Ectodermal cell (in vitro differentiated cells): ENCODE measurements at regions not wholly inside any gene's neighbourhood (a gene's known extent, or its start where the extent isn't known, plus 50 kb on each side); places are given as distances from the start of the nearest gene placed in this dataset.

Experiments
- H3K27ac ChIP-seq: 2 replicates; pipeline ENCODE4 v1.7.0; 2013; ENCODE audit warnings: mild to moderate bottlenecking, low read depth, low read length; ENCODE audit not compliant: insufficient read depth, poor library complexity, severe bottlenecking
- H3K27me3 ChIP-seq: 2 replicates; pipeline ENCODE4 v1.7.0; 2013; ENCODE audit warnings: mild to moderate bottlenecking, low read length; ENCODE audit not compliant: insufficient read depth, control insufficient read depth, poor library complexity, severe bottlenecking
- H3K36me3 ChIP-seq: one replicate; pipeline ENCODE4 v1.7.0; 2013; ENCODE audit warnings: low read length; ENCODE audit not compliant: control insufficient read depth, insufficient read depth
- H3K4me1 ChIP-seq: one replicate; pipeline ENCODE4 v1.7.0; 2013; ENCODE audit warnings: low read length; ENCODE audit not compliant: control insufficient read depth, insufficient read depth
- H3K4me3 ChIP-seq: 2 replicates; pipeline ENCODE4 v1.7.0; 2013; ENCODE audit warnings: low read depth, low read length, control low read depth; ENCODE audit not compliant: insufficient read depth
- H3K9me3 ChIP-seq: 2 replicates; pipeline ENCODE4 v1.7.0; 2013; ENCODE audit warnings: mild to moderate bottlenecking, low read length, moderate library complexity; ENCODE audit not compliant: control insufficient read depth
- WGBS, 2 experiments: methylation state at CpG; one replicate each; pipeline ENCODE4 v1.1.7; 2013; ENCODE audit warnings: missing lambda C conversion rate in 2 of 2; 5-methylcytosine and 5-hydroxymethylcytosine counted together

GRCh38 chrX:4905576-4905975 is 1192.1 kb upstream of the PRKX start:
- no peaks in the 10 kb centered on the region for H3K36me3 ChIP-seq
- H3K9me3 ChIP-seq = no peaks in the 10 kb centered on the region
- WGBS, 2 experiments = 97 to 100% methylated on average over 5 of the region's 6 CpGs
- H3K4me3 ChIP-seq = no peak overlapping the region
- H3K4me1 ChIP-seq = no peaks in the 10 kb centered on the region
- no peaks in the 10 kb centered on the region for H3K27me3 ChIP-seq
- H3K27ac ChIP-seq = no peak overlapping the region

GRCh38 chrX:4881277-4881676 is 1167.8 kb upstream of the PRKX start:
- H3K4me1 ChIP-seq = no peaks in the 10 kb centered on the region
- no peaks in the 10 kb centered on the region for H3K9me3 ChIP-seq
- no peaks in the 10 kb centered on the region for H3K36me3 ChIP-seq
- WGBS, 2 experiments = 96 to 100% methylated on average over 2 of the region's 2 CpGs
- no peak overlapping the region for H3K27ac ChIP-seq
- H3K27me3 ChIP-seq = no peaks in the 10 kb centered on the region
- H3K4me3 ChIP-seq = no peak overlapping the region

DNA sequence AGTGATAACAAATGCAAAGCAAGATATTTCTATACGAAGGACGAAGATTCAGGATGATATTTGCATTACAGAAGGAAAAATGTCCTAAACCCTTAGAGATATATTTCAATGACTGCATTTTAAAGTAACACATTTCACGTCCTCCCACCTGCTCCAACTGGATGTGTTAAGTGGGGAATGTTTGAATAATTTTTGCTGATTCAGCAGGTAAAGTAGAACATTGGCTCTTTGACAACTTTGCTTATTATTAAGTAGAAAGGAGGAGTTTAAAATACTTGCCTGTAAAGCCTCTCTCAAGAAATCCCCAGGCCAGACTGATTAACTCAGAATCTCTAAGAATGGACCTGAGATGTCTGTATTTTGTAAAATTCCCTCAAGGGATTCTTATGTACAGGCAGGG is 1165.2 kb upstream of the PRKX start:
- Histone ChIP-seq H3K27me3 (no peaks in the 10 kb centered on the region), H3K4me1 (no peaks in the 10 kb centered on the region), H3K9me3 (no peaks in the 10 kb centered on the region), H3K27ac (no peak overlapping the region), H3K36me3 (no peaks in the 10 kb centered on the region), H3K4me3 (no peak overlapping the region)
- WGBS, 2 experiments = 83% methylated on average over 2 of the region's 3 CpGs; no CpG with 5 or more reads in 1 of the 2 experiments

DNA sequence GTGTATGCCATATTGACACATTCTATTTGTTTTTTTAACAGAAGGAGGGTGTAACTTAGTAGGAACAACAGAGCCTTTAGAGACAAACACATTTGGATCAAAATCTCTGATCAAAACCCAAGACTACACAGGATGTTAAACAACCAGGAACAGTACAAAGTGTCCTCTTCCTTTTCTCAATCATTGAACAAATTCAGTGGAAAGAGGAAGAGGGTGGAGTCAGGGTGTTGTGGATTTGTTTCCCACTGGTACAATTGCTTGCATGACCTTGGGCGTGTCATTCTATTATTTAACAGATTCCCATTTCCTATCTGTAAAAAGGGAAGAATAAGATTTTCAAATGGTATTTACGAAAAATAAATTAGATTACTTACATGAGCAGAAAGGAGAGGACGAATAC is 1162.8 kb upstream of the PRKX start:
- Histone ChIP-seq H3K27ac (no peak overlapping the region), H3K36me3 (no peaks in the 10 kb centered on the region), H3K4me1 (no peaks in the 10 kb centered on the region), H3K27me3 (no peaks in the 10 kb centered on the region), H3K9me3 (no peaks in the 10 kb centered on the region), H3K4me3 (no peak overlapping the region)
- 94 to 100% methylated on average over 1 to 2 of the region's 3 CpGs for WGBS, 2 experiments

GRCh38 chrX:4851534-4851933 is 1138.1 kb upstream of the PRKX start:
- no peak overlapping the region for H3K27ac ChIP-seq
- H3K36me3 ChIP-seq = no peaks in the 10 kb centered on the region
- H3K4me3 ChIP-seq = no peak overlapping the region
- no CpG with 5 or more reads among the region's 2 CpGs for WGBS, 2 experiments
- no peaks in the 10 kb centered on the region for H3K27me3 ChIP-seq
- no peaks in the 10 kb centered on the region for H3K4me1 ChIP-seq
- H3K9me3 ChIP-seq = no peaks in the 10 kb centered on the region

- no peaks in the 10 kb centered on the region for H3K9me3 ChIP-seq
- no peak overlapping the region for H3K27ac ChIP-seq
- H3K4me3 ChIP-seq = no peak overlapping the region
- 92 to 94% methylated on average over 3 of the region's 4 CpGs for WGBS, 2 experiments
- H3K36me3 ChIP-seq = no peaks in the 10 kb centered on the region
- no peaks in the 10 kb centered on the region for H3K4me1 ChIP-seq
- no peaks in the 10 kb centered on the region for H3K27me3 ChIP-seq
Observed at GRCh38 chrX:4850312-4850711, 1136.9 kb upstream of the PRKX start.

DNA sequence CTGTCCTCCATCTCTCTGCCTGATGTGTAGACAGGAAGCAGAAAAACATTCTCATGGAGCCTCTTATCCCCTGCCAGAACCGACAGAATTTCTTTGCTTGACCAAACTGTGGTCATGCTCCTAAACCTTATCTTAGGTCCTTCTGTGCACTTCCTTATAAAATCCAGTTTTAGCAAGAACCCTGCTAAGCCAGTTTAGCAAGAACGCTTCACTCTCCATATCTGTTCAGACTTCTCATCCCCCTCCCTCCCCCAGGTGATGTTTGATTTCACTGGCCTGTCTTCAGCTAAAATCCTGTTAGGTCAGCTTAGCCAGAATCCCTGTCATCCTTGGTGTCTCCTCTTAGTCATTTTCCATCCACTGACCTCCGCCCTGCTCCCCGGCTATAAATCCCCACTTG is 1130.9 kb upstream of the PRKX start:
- 96% methylated on average over 4 of the region's 4 CpGs for WGBS, 2 experiments

GRCh38 chrX:4841216-4841745 is 1127.8 kb upstream of the PRKX start:
- no peak overlapping the region for H3K27ac ChIP-seq
- no peak overlapping the region for H3K4me3 ChIP-seq
- 100% methylated on average over 2 of the region's 2 CpGs; no CpG with 5 or more reads in 1 of the 2 experiments for WGBS, 2 experiments
- H3K27me3 ChIP-seq = no peaks in the 10 kb centered on the region
- no peaks in the 10 kb centered on the region for H3K4me1 ChIP-seq
- H3K36me3 ChIP-seq = no peaks in the 10 kb centered on the region
- no peaks in the 10 kb centered on the region for H3K9me3 ChIP-seq

More for the DNA sequence above, 1130.9 kb upstream of the PRKX start:
- Histone ChIP-seq H3K9me3 (no peaks in the 10 kb centered on the region), H3K36me3 (no peaks in the 10 kb centered on the region), H3K4me3 (no peak overlapping the region), H3K27me3 (no peaks in the 10 kb centered on the region), H3K27ac (no peak overlapping the region), H3K4me1 (no peaks in the 10 kb centered on the region)

DNA sequence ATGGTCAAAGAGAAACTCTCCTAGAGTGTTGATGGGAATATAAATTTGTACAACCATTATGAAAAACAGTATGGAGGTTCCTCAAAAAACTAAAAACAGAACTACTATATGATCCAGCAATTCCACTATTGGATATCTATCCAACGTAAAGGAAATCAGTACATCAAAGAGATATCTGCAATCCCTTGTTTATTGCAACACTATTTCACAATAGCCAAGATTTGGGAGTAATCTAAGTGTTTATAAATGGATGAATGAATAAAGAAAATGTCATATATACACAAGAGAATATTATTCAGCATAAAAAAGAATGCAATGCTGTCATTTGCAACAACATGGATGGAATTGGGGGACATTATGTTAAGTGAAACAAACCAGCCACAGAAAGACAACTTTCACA is 1118.1 kb upstream of the PRKX start:
- Histone ChIP-seq H3K4me3 (no peak overlapping the region), H3K9me3 (no peaks in the 10 kb centered on the region), H3K4me1 (no peaks in the 10 kb centered on the region), H3K36me3 (no peaks in the 10 kb centered on the region), H3K27me3 (no peaks in the 10 kb centered on the region), H3K27ac (no peak overlapping the region)
- 80% methylated on average over 1 of the region's 1 CpG; no CpG with 5 or more reads in 1 of the 2 experiments for WGBS, 2 experiments

GRCh38 chrX:4830880-4831557 is 1117.6 kb upstream of the PRKX start:
- 87 to 90% methylated on average over 8 of the region's 9 CpGs for WGBS, 2 experiments
- H3K27me3 ChIP-seq = no peaks in the 10 kb centered on the region
- H3K27ac ChIP-seq = no peak overlapping the region

More at GRCh38 chrX:4830880-4831557, 1117.6 kb upstream of the PRKX start:
- H3K4me3 ChIP-seq = no peak overlapping the region
- H3K36me3 ChIP-seq = no peaks in the 10 kb centered on the region
- no peaks in the 10 kb centered on the region for H3K9me3 ChIP-seq
- no peaks in the 10 kb centered on the region for H3K4me1 ChIP-seq
